ENCODE measurements at regions not wholly inside any gene's neighbourhood (a gene's known extent, or its start where the extent isn't known, plus 50 kb on each side); places are given as distances from the start of the nearest gene placed in this dataset.

- TF ChIP-seq POLR2AphosphoS5 (IDR thresholded peaks at IDR 0.05; ENCODE audit: borderline replicate concordance, low read depth, low read length) (no peak), EZH2 (IDR thresholded peaks at IDR 0.05) (no peak)
Observed at GRCh38 chr17:69853541-69854224, 221.3 kb upstream of the KCNJ16 start.
